NCI-H460 (cell line): ENCODE measurements at regions not wholly inside any gene's neighbourhood (a gene's known extent, or its start where the extent isn't known, plus 50 kb on each side); places are given as distances from the start of the nearest gene placed in this dataset.
A peak's percentile ranks its signal among the peaks of the same experiment; 100 is the strongest.
"Not testable (repeated sequence)": the region's sequence is repeated elsewhere in the genome, so short reads cannot be mapped to it uniquely, and the experiment has no call there.

ENCODE experiments used
- DNase-seq: peaks from one replicate; pipeline ENCODE4 v3.0.0-alpha.2; 2016; ENCODE audit warnings: low read depth; ENCODE audit errors: extremely low read depth

DNA sequence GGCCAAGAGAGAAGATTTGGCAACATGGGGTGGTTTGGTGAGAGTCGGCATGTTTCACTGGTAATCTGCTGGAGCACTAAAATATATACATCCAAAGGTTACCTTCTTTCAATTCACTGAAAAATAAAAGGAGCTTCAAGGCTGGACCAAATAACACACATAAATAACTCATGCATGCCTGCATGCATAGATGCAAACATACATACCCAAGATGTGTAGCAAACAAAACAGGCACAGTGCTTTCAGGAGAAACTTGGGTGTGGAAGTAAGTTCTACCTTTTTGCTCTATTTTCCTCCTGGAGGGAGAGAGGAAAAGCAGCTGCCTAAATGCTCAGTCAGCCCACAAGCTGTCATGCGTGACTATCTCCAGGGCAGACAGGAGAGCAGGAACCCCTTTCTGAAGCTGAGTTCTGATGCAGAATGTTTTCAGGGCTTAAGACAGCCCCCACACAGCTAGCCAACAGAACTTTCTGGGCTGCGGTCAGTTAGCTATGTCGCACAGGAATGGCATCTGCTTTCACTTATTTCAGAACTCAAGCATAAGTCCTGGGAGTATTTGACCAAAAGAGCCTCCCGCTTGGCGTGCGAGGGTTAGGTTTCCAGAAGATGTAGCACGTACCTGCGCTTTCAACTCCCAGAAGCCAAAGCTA, 166.2 kb downstream of the TOMM20 start:
- peak; percentile 72 for DNase-seq

DNA sequence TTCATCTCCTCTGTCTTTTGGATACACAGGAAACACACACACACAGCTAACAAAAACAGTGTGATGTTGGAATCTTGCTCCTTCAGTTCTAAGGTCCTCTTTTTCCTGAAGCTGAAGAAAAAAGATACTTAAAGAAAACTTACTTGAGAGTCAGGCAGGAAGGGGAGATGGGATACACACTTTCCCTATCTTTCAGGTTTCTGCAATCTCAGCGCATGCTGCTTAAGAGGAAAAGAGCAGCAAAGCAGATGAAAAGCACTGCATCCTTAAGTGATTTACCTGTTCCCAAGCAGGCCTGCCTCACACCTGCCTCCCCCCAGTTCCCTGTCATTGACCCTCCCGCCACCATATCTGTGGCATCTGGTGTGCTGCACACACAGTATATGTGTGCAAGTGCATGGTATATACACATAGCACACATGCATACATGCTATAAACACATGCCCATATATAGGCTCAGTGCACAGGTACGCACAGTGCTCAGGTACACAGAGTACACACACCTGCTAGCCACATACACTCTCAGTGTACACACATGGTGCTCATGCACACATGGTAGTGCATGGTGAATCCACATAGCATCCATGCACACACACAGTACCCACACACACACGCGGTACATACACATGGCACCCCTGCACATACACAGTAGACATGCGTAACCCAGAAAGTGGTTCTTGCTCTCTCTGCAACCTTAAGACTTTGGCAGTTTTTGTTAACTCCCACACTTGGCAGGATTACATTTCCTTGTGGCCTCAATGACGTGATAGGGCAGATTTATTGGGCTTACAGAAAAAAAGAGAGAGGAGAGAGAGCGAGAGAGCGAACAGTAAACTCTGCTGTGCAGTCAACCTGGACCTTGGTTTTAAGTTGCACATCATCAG, 166.9 kb downstream of the TOMM20 start:
- no peak for DNase-seq

DNA sequence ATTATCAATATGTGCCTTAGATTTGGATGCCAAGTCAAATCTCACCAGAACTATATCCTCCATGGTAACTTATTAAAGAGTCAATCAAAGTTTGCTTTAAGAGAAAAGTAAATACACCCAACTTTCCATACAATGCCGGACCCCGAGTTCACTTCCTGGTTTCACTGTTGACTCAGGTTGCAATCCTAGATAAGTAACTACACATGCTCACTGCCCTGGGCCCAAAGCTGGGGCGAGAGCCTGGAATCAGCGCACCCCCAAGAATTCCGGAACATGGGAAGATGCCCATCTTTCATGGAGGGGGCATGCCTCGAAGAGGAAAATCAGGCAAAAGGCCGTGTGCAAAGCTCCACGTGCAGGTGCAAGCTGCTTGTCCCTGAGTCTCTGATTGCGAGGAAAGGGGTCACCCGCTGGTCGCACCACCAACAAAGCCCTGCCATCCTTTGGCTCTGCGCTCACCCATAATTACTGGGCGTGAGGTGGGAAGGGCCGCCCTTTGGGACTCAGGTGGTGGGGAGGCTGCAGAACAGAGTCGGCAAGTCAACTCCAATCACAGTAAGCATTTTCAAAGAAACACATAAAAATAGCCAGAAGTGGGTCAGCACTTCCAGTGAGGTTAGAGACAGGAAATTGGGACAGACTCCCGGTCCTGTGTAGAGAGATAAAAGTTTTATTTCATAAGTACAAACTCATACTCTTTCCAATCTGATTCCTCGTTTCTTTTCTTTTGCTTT, 167.7 kb downstream of the TOMM20 start:
- no peak for DNase-seq

DNA sequence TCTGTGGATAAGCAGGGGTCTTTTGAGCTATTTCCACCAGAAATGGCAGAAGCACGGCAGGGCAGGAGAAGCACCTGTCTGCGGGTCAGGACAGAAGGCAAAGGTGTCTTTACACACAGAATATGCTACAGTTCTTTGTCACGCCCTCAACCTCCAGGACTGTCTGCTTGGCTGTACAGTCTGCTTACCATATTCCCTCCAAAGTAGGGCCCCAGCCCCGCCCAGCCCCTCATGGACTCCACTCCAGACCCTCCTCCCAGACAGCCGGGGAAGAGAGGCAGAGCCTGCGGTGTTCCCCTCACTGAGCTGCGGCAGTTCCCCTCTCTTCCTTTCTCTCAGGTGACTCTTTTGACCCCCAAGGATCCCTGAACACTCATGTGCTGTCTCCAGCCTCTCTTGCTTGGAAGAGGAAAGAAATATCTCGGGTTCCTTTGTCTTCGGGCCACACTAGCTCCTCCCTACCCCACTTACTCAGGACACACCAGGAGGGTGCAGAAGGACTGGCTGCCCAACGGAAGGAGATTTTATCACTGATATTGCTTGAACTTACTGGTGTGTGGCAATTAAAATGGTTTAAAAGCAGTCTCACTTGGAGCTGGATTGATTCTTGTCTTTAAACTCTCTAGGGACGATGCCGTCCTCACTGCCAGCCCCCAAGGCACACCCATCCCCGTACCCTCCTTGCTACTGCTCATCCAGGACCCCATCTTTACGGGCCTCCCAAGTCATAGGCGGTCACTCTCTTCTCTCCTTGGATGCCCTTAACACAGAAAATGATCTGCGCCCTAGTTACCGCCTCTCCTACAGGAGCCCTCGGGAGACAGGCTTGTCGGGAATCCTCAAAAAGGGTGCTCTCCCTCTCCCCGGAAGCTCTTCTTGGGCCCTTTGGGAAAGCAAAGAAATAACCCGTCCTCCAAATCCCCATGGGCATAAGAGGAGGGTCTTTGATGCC, 169.7 kb downstream of the TOMM20 start:
- no peak for DNase-seq

DNA sequence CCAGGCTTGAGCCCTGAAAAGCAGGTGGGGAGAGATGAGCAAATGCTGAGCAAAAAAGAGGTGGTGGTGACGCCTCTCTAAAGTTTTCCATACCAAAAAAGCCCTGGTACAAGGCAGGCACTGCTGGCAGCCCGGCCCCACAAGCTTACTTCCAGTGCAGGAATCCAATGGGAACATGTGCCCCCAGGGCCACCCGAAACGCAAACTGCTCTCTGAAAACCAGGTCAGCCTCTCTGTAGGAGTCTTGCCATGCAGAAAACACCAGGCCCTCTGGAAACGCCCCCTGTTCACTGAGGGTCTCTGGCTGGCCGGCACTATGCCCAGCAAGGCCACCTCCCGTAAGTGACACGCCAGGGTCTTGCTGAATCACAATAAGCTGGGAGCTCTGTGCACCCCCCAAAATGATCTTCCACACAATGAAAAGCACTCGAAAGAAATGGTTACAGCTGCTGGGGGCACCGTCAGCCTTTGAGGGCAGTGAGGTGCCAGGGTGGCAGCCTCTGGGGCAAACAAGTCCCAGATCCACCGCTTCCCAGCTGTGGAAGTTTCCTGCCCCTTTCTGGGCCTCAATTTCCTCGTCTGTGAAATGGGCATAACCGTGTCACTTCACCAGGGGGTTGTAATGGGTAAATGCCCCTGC, 170.5 kb downstream of the TOMM20 start:
- DNase-seq = no peak

DNA sequence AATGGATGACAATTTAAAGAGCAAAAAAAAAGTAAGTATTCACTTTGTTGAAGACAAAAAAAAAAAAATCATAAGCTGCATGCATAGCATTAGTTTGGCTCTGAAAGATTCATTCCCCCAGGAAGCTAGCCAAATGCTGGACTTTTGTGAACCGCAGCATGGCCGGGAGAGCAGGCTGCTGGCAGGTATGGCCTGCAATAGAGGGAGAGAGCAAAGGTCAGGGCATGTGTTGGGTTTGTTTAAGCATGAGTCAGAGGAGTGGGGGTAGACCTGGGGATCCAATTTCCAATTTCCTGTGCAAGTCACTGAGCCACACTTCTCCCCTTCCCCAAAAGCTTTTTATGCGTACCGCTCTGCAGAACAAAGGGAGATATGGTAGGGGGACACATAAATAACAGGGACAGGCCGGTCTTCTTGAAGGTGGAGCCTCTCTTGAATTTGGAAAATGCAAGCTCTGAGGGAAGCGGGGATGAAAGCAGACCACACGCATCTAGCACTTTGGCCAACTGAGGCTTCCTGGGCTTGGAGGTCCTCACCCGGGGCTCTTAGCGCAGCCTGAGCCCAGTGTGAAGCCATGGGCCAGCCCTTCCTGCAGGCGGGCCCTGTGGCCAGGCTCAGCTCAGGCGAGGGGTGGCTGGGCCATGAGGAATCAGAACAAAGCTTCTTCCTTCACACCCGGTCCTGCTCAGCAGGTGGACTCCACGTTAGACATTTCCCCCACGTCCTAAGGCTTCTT, 171.1 kb downstream of the TOMM20 start:
- DNase-seq = no peak

DNA sequence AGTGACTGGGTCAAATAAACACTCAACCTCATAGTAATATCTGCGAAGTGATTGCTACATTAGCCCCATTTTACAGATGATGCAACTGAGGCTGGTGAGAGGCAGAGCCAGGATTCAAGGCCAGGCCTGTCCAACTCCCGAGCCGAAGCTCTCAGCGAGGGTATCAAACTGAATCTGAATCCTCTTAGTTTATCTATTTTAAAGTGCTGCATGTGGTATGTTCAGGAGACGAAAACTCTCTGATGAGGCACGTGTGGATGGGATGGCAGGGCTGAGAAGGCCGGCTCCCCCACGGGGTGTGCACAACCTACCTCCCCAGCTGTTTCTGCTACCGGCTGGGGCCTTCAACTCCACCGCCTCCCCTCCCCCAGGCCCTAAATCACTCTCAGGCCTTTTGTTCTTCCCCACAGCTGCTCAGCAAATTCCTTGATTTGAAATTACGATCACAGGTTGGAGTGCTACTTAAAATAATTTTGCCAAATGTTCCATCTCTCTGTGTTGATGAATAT, 171.8 kb downstream of the TOMM20 start:
- DNase-seq = no peak

DNA sequence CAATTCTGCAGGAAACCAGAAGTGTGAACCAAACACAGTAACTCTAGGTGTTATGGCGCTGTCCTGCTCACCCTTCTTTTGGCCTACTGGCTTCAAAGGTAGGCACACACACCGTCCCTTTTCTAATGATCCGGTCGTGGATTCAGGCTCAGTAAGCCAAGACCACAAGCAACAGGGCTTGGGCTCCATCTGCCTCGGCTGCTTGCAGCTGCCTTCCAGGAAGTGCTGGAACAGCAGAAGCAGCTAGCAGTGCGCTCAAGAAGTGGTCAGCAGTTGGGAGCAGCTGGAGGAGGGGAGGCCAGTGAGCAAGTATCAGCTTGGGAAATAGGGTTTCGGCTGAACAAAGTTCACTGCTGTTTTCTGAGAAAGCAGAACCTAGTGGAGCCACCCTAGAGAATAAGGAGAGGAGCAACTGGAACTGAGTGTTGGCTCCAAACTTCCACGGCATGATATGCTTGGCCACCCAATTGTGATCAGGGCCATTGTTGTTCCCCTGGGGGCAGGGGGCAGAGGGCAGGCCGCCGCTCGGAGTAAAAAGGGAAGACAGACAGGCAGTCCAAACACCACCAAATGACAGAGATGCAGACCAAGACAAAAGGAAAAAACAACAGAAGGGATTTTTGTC, 173.4 kb downstream of the TOMM20 start:
- no peak for DNase-seq

DNA sequence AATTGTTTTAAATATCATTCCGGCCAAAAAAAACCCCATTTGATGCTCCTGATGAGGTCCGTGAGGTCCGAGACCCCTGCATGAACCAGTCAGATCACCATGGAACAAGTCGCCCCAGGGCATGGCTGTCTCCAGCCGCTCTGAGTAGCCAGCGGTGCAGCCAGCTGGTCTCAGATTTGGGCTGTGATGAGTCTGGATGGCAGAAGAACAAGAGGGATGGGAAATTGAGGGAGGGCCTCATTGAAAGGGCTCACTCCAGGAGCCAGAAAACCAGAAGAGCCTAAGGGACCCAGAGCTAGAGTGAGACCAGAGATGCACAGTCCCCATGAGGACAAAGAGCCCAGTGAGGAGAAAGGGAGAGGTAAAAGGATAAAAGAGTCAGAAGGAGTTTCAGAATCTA, 174.0 kb downstream of the TOMM20 start:
- no peak for DNase-seq

DNA sequence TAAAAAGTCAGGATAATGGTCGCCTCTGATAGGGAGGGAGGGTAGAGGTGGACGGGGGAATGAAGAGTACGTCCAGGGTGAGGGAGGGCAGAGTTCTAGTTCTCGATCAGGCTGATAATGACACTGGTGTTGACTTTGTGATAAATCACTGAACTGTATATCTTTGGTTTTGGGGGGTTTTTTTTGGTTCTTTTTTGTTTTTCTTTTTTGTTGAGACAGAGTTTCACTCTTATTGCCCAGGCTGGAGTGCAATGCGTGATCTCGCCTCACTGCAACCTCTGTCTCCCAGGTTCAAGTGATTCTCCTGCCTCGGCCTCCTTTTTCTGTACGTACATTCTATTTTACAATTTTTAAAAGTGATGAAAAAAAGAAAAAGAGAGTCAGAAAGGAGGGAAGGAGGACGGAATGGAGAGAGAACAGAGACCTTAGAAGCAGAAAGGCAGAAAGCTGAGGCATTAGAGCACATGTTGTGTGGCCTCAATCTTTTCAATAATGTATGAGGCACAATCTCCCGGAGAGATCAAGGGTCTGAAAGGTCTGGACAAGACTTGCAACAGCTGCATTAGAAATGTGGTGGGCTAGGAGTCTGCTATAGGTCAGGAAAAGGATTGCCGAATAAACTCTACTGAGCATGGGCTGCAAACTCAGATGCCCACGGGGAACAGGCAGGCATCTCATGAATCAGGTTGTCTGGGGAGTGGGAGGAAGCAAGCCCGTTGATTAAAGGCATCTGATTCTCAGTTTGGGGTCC, 174.8 kb downstream of the TOMM20 start:
- DNase-seq = no peak

DNA sequence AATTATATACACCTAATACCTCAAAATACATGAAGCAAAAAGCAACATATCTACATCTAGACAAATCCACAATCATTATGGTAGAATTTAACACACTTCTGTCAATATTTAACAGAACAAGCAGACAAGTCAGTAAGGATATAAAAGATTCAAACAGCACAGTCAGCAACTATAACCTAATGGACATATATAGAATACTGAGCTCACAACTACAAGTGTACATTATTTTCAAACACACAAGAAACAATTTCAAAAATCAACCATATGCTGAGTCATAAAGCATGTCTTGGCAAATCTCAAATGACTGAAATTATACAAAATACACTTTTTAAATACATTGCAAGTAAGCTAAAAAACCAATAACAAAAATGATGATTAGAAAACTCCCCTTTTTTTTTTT, 178.0 kb downstream of the TOMM20 start:
- no peak for DNase-seq

DNA sequence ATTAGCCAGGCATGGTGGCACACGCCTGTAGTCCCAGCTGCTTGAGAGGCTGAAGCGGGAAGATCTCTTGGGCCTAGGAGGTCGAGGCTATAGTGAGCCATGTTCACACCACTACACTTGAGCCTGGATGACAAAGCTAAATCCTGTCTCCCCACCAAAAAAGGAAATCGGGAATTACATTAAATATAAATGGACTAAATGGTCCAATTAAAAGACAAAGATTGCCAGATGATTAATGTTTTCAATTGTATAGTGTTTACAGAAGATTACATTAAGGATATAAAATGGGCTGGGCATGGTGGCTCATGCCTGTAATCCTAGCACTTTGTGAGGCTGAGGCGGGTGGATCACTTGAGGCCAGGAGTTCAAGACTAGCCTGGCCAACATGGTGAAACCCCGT, 179.1 kb downstream of the TOMM20 start:
- DNase-seq = not testable (repeated sequence)

DNA sequence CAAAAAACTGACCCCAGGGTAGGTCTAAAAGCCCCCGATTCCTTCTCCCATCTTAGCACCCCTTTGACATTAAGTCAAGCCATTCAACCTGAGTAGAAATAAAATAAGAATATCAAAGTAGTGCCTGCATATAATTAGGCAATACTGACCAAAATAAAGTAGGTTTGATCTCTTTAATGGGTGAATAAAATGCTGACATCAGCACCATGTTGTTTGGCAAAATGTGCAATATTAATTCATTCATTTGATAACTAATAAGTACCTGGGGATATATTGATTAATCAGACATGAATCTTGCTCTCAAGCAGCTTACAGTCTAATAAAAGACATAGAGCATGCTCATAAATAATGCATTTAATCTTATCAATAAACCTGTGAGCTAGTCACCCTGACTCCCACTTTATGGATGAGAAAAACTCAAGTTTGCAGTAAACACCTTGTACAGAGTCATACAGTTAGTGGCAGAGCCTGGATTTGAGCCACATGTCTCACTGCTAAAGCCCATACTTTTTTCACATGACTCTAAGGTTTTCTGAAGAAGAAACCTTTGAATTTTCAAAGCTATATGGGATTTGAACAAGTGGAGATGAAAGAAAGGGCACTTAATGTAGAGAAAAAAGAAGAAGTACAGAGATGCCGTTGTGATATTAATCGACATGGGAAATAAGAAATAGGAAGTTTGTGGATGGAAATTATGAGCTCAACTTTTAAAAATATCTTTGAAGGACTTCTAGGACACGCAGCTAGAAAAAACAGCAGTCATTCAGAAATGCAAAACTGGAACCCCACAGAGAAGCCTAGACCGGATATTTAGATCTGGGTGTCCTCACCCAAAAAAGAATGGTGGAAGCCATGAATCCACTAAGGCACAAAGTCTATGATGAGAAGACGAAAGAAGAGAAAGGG, 183.9 kb downstream of the TOMM20 start:
- DNase-seq = no peak

DNA sequence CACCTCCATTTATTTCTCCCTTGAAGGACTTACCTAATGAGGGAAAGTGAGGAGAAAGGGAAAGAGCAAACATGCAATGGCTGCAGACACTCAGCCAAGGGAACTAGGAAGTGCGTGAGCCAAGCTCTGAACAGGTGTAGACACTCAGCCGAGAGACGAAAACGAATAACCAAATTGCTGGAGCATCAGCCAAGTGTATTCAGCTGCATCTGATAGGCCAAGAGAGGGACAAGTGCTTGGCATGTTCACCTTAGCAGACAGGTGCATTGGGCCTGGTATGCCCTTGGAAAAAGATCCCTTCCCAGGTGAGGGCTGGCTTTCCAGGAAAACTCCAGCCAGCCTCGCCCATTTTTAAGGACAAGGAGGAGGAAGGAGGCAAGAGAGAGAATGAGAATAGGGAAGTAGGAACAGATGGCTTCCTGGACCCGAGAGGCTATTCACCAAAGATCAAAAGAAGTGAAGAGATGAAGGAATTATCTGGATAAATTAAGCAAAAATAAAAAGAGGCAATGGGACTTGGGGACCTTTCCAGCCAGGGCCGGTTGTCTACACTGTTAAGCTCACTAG, 184.7 kb downstream of the TOMM20 start:
- no peak for DNase-seq

DNA sequence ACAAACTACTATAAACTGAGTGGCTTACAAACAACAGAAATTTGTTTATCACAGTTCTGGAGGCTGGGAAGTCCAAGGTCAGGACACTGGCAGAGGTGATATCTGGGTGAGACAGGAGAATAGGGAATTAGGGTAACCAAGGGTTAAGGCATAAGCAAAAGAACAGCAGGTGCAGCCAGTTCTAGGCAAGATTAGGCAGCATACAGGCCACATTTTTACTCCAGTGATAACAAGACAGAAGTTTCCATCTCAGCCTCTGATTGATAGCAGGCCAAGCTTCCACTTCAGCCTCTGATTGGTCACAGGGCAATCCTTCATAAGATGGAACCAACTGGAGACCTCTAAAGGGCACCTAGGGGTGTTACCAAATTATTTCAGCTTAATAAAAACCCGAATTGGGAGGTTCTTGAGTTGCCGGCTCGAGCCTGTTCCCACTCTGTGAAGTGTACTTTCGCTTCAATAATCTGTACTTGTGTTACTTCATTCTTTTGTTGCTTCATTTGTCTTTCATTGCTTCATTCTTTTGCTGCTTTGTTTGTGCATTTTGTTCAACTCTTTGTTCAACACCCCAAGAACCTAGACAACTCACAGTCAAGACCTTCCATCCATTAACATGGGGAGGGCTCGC, 185.6 kb downstream of the TOMM20 start:
- no peak for DNase-seq

DNA sequence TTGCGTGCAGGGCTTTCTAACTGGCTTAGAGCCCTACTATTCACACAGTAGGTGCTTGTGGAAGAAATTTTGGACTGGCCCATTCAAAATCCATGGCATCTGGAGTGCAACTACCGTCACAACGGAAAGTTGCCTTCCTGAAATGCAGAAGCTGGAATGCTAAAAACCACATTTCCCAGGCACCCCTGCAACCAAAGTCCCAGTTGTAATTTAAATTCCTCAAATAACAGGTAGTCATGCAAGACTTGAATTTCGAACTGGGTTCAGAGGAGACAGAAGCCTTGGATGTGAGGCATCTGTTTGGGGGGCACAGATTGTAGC, 186.7 kb downstream of the TOMM20 start:
- DNase-seq = no peak
